ENCODE measurements at regions not wholly inside any gene's neighbourhood (a gene's known extent, or its start where the extent isn't known, plus 50 kb on each side); places are given as distances from the start of the nearest gene placed in this dataset.
A peak's percentile ranks its signal among the peaks of the same experiment; 100 is the strongest.

DNA sequence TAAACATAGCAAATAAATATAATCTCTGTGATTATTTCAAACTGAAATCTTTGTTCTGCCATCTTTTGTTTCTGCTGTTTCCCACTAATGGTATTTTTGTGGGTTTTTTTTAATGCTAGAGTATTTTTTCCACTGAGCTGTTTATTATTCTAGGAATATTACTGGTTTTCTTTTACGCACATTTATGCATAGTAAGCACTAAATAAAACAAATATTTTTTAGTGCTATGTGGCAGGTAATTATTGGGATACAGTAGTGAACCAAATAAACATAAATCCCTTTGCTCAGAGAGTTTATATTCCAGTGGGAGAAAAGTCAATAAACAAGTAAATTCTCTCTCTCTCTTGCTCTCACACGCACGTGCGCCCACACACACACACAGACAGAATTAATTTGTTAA, 397.4 kb downstream of the PRDM5 start:
- no peak for DNase-seq

DNA sequence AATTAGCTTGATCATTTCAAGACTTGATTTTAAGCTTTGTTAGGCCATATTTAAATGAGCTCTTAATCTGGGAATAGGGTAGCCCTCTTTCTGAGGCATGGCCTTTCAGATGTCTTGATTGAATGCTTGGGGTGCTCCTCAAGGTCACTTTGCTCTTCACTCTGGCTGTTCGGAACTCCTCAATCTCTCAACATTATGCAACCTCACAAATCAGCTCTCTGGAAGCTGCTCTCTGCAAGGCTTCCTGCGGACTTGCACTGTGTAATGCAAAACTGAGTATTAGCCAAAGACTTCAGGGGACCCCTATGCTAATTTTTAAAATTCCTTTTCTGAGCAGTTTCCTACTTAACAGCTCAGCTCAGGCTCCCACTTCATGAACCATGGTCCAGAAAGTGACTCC, 398.3 kb downstream of the PRDM5 start:
- DNase-seq = no peak

DNA sequence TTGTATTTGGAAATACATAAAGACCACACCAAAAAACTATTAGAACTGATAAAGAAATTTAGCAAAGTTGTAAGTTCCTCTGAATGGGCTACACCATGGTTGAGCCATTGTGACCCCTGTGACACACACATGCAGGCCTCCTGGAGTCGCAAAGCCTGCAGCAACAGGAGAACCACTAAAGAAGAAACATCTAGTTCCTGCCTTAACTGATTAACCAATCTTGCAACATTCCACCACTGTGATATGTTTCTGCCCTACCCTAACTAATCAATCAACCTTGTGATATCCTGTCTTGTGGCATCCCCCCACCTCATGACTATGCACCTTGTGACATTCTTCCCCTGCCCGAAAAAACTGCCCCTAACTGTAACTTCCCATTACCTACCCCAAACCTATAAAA, 401.8 kb downstream of the PRDM5 start:
- no peak for DNase-seq

DNA sequence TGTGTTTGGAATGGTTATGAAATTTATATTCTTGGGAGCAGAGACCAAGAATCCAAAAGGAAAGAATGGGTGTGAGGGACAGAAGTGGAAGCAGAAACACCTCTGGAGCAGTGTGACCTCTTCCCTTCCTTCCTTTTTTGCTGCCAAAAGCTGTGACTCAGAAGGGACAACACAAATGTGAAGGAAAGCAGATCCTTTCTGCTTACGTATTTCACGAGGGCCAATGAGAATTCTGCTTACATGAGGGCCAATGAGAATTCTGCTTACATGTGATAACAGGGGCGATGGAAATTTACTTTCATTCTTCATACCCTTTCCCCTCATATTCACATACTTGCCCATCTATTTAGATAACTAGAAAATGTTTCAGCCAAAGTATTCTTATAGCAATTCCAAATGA, 404.6 kb downstream of the PRDM5 start:
- DNase-seq = no peak

DNA sequence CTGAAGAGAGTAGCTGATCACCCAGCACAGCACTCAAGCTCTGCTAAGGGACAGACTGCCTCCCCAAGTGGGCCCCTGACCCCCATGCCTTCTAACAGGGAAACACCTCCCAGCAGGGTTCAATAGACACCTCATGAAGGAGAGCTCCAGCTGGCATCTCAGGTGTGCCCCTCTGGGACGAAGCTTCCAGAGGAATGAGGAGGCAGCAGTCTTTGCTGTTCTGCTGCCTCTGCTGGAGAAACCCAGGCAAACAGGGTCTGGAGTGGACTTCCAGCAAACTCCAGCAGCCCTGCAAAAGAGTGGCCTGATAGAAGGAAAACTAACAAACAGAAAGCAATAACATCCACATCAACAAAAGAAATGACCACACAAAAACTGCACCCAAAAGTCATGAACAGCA, 412.8 kb downstream of the PRDM5 start:
- DNase-seq = no peak

DNA sequence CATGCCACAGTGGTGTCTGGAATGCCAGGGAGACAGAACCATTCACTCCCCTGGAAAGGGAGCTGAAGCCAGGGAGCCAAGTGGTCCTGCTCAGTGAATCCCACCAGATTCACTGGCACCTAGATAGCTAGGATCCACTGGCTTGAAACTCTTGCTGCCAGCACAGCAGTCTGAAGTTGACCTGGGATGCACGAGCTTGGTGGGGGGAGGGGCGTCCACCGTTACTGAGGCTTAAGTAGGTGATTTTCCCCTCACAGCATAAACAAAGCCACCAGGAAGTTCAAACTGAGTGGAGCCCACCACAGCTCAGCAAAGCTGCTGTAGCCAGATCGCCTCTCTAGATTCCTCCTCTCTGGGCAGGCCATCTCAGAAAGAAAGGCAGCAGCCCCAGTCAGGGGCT, 413.3 kb downstream of the PRDM5 start:
- DNase-seq = no peak

DNA sequence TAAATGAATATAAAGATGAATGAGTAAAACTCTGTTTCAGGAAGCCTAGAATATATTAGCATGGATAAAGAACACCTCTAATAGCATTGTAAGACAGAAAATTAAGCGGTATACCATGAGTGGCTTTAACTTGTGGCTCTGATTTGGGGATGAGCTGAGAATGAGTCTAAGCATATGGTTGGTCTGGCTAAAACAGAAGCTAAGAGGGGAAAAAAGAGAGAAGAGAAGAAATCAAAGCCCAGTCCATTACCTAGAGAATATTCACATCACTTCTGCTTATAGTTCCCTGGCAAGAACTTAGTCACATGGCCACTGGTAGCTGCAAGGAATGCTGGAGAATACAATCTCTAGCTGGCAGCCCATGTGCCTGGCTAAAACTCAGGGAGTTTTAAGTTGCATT, 414.5 kb downstream of the PRDM5 start:
- no peak for DNase-seq

DNA sequence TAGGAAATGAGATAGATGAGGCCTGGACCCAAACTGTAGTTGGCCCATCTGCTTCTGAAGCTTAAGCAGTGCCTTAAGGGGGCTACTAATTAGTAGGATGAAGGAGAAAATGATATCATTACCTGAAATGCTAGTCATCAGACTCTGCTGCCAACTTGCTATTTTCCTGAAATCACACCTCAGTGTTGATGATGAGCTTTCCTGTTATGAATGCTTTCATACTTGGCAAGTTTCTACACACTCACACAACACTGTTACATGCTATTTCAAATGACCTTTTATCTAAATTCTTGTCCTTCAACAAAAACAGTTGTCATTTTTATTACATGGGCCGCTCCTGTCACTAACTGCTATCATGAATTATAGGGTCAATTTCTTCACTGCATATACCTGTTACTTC, 416.0 kb downstream of the PRDM5 start:
- DNase-seq = no peak

DNA sequence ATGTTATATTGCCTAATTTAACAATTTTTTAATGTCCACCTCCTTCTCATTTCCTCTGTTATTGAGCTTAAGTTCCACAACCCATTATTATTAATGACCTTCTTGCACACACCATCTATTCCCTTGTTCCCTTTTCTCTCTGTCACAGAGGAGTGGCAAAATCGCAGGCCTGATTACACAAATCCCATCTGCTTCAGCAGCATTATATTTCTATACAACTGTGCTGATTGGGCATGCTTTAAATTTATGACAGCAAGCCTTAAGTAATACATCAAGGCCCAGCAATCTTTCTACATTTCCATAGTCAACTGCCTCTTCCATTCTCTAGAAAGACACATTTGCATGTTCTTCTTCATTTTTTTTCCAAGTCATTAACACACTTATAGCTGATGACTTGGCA, 423.8 kb downstream of the PRDM5 start:
- DNase-seq = no peak

DNA sequence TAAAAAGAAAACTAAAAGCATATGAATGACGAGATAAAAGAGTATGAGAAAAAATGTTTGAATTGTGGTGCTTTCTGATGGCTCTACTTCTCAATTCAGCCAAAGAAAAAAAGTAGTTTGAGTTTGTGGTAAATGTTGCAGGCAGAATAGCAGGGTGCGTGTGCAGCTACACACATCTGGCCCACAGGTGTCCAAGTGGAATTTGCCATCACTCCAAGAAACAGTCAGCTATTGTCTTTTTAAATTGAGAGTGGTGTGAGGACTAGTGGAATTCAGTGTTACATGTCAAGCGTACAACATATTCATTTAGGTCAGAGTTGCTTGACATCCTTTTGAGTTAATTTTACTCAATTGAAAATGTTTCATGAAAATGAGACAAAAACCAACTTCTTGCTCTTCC, 424.8 kb upstream of the MAD2L1 start:
- DNase-seq = no peak

DNA sequence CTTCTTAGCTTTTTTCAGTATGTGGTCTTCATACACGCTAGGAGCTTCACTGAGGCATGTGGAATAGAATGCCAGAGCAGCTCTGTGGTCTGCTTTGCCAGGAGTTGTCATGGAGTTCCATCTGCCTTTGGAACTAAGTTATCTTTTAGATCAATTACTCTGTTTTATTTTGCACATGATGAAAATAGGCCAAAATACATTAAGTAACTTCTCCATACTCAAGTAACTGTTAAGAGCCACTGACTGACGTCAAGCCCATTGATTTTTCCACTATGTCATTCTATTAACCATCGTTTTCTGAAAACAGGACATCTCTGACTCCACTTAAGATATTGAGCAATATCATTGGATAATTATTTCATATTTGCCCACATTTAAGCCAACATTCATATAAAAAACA, 415.1 kb upstream of the MAD2L1 start:
- DNase-seq = peak; percentile 15

DNA sequence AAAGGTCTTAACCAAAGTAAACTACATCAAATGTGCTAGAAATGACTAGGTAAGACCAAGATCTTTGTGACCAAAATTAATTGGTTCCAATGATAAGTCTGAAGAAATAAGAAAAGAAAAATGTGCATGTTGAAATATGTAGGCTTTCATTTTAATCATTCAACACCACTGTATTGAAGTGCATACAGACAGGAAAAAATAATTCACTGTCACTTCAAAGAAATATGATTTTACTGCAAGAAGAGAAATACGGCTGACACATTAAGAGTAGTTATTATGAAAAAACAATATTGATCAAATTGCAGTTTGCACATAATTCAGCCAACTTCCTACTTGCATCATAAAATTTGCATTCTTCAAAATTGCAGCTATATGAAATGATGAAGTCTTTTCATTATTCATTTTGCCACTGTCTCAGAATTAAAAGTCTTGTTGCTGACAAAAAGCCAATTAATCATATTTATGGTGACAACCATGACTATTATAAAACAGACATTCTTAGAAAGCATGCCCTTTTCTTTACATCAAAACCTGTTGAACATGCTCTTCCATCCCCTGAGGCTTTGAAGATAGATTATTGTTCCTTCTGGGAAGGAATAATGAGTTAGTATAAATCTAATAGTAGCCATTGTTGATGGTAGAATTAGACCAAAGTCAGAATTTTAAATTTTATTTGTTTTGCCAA, 405.9 kb upstream of the MAD2L1 start:
- DNase-seq = no peak

DNA sequence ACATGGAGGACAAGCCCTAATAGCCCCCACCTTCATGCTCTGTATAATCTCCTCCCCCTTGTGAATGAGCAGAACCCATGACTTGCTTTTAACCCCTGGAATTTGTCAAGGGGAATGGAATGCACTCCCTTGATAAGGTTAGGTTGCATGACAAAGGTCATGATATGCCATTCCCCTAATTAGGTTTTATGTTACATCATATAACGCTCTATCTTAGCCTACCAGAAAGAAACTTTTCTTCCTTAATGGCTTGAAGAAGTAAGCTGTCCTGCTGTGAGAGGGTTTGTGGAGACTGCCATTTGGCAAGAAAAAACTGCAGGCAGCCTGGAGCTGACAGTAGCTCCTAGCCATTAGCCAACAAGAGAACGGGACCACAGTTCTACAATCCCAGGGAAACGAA, 399.8 kb upstream of the MAD2L1 start:
- no peak for DNase-seq

DNA sequence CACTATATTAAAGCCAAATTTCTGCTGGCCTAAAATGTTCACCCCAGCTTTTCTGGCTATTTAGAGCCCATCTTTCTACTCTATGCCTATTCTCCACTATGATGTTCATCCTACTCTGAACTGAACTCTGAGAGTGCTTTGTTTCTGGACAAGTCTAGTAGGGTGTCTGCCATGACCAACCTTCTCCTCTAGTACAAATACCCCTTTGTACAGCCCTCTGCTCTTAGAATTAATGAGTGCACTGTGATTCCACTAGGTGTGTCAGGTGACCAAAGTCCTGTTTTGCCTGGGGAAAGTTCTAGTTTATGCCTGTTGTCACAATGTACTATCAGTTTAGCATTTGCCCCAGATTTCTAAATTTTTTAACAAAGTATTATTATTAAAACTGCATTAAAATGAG, 388.1 kb upstream of the MAD2L1 start:
- DNase-seq = no peak

DNA sequence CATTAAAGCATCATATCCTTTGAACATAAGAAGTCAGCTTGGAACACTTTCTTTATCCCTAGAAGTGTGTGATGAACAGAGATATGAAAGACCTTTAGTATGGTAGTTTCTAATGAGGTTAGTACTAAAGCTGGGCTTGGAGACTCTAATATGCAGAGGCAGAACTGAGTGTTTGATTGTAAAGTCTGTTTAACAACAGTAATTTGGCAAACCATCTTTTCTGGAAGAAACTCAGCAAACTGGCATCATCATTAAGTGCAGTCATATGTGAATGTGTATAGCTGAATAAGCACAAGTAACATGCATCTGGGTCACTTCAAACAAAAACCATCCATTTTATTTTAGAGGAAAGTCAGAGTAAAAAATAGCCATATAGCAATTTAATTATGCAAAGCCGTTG, 385.9 kb upstream of the MAD2L1 start:
- no peak for DNase-seq

DNA sequence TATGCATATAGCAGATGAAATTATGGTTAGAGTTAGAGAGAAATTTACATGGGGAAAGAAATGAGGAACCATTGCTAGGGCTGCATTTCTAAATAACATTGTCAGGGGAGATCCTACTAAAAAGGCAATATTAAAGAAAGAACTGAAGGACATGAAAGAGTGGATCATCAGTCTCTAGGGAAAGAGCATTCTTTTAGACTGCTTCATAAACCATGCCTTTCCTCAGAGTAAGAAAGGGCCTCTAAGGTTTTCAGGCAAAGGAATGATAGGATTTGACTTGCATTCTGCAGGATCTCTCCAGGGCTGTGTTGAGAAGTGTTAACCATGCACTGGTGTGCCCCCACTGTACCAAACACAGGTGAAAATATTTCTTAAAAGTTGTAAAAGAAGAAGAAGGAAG, 385.4 kb upstream of the MAD2L1 start:
- no peak for DNase-seq

DNA sequence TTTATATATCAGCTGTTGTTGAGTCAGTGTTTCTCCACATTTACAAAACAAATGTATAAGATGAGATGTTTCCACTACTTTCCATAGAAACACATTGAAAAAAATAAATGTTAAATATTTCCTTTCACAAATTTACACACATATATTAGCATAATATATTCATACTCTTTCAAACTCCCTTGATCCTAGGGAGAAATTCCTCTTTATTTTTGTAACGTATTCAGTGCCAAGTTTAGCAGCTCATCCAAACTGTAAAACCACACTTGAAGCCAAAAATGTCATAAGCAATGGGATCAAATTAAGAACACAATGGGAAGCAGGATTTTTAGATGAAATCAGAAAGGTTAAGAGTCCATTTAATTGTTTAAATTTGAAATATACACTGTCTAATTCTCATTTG, 381.1 kb upstream of the MAD2L1 start:
- peak; percentile 41 for DNase-seq

DNA sequence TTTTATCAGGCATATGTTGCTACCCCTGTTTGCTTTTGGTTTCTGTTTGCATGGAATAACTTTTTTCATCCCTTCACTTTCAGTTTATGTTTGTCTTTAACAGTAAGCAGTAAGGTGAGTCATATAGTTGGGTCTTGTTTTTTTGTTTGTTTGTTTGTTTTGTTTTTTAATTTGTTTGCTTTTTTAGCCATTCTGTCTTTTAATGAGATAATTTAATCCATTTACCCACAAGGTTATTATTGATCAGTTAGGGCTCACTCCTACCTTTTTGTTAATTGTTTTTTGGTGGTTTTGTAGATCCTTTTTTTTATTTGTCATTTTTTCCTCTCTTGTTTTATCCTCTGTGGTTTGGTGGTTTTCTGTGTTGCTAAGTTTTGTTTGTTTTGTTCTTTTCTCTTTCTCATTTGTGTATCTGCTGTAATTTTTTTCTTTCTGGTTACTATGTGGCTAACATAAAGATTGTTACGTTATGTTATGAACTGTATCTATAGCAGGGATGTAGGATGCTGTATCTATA, 379.5 kb upstream of the MAD2L1 start:
- no peak for DNase-seq

DNA sequence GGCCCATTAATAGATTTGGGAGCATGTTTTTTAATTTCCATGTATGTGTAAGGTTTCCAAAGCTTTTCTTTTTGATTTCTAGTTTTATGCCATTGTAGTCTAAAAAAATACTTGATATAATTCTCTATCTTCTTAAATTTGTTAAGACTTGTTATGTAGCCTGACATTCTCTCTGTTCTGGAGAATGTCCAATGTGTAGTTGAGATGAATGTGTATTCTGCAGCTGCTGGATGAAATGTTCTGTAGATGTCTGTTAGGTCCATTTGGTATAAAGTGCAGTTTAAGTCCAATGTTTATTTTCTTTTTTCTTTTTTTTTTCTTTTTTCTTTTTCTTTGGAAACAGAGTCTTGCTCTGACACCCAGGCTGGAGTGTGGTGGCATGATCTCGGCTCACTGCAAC, 378.5 kb upstream of the MAD2L1 start:
- DNase-seq = no peak

DNA sequence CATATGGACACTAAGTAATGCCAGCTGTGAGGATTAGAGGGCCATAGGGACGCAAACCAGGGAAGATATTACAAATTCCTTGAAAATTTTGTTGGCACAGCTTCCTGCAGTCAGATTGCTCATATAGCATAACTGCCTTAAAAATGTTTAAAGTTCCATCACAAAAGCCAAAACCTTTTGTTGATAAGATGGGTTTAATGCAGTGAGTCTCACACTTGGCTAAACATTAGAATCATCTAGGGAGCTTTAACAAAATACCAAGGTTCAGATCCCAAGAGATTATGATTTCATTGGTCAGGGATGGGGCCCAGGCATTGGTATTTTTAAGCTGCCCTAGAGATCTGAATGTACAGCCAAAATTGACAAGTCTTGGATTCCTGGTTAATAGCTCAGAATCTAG, 376.5 kb upstream of the MAD2L1 start:
- DNase-seq = peak; percentile 26

DNA sequence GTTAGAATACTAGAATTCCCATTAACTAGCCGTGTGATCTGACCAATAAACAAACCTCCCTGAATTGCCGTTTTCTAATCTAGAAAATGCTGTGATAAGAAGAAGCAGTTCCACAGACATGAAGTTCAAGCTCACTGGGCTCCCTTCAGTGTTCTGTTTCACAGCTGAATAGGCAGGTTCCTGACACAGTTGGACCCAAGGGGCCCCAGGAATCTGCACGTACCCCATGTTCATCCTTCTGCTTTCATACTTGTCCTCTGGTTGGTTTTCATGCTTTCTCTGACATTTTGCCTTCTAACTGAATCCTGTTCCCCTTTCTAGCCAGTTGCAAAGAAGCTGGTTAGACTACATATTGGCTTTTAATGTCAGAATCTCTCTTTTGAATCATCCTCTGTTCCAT, 374.1 kb upstream of the MAD2L1 start:
- DNase-seq = no peak

DNA sequence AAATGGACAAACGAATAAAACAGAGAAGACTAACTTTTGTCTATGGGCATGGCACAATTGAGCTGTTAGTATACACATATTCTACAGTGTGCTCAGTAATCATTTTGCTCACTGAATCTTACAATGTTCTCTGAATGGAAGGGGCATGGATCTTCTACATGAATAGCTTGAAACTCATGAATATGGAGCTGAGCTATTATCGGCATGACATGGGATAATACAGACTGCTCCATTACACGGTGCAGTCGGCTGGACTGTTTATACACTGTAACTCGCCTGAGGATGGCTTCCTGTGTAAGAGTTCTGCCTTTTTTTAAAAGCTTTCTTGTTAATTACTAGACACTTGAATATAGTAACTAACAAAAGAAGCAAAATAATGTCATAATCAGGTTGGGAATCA, 368.5 kb upstream of the MAD2L1 start:
- DNase-seq = no peak

DNA sequence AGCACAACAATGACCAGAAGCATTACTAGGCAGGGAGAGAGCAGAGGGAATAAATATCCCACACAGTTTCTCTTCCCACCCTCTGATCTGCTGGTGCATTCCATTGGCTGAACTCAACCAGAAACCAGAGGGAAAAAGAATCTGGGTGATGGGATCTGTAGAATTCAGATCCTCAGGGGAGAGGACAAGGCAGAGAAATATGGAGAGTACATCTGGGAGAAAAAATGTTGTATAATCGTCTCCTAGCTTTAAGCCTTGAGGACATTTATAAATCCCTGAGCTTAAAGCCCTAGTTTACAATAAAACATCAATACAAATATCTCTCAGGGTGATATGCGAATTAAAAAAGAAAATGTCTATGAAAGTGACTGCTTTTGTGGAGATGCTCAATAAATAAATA, 368.1 kb upstream of the MAD2L1 start:
- no peak for DNase-seq

DNA sequence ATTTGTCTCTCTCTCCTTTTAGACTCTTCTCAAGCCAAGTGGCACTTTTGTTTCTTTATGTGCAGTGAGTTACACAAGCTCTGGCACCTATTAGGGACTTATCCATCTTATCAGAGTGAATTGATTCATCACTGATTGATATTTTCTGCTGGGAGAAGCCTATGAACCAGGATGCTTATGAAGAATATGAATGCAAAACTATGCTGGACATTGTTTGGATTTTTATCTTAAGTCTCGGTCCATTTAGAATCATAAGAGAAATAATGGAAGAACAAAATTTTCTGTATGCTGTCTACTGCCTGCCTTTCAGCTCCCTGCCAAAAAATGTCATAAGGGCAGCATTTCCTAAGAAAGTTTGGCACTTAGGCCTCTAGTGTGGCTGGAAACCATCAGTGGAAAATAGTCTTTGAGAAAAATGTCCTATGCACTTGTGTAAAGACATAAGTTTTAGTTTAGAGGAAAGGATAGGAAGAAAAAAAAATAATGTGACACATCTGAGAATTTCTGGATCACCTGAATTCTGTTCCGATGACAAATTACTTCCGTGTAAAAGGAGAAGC, 365.7 kb upstream of the MAD2L1 start:
- peak; percentile 53 for DNase-seq
